ENCODE measurements at regions not wholly inside any gene's neighbourhood (a gene's known extent, or its start where the extent isn't known, plus 50 kb on each side); places are given as distances from the start of the nearest gene placed in this dataset.

DNA sequence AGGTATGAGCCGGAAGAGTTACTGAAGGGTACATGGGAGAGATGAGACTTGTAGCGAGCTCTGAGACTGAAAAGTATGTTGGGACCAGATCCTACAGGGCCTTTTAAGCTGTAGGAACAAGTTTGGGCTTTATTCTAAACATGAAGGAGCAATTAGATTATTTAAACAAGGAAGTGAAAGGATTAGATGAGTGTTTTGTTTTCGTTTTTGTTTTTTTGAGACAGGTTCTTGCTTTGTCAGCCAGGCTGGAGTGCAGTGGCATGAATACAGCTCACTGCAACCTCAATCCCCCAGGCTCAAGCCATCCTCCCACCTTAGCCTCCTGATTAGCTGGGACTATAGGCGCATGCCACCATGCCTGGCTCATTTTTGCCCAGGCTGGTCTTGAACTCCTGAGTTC is 110.7 kb downstream of the C1D start:
- H3K36me3 ChIP-seq (ENCODE audit: control insufficient read depth in 2 of 2, extremely low read depth in 1 of 2, insufficient read depth in 2 of 2, low read length in 2 of 2), result no peaks in the 10 kb centered on the region

More for the DNA sequence above, 110.7 kb downstream of the C1D start:
- BruUV-seq (replicated peaks), result no TSS peak
- ChIA-PET POLR2A (no interaction called here), CTCF (interaction anchor here (1.5 to 2.3 kb wide), 2 partner anchors 33 to 106 kb away, joined by 3 to 6 read pairs; no protein-coding TSS in a partner anchor)
- H3K4me1 ChIP-seq (ENCODE audit: control insufficient read depth, extremely low read depth, insufficient read depth, low read length), result peaks cover 10% of the 10 kb centered on the region
- no peak for DNase-seq (ENCODE audit: low read depth, low spot score)
- no peak overlapping the region for H3K9ac ChIP-seq (replicated peaks; ENCODE audit: extremely low read depth, insufficient read depth, low read length)
- no peaks in the 10 kb centered on the region for H3K27me3 ChIP-seq (ENCODE audit: control insufficient read depth in 2 of 2, insufficient read depth in 2 of 2, low read length in 2 of 2)
- H2AFZ ChIP-seq (ENCODE audit: low read depth, low read length), result no peak overlapping the region
- no peaks in the 10 kb centered on the region for H4K20me1 ChIP-seq (replicated peaks; ENCODE audit: control insufficient read depth, extremely low read depth, insufficient read depth, low read length)
- intact Hi-C loops (cut with micrococcal nuclease), result no loop called here
- no peaks in the 10 kb centered on the region for H3K9me3 ChIP-seq (replicated peaks; ENCODE audit: control insufficient read depth, insufficient read depth, low read length)
- no peaks in the 10 kb centered on the region for H3K79me2 ChIP-seq (ENCODE audit: control insufficient read depth, insufficient read depth, low read length)
- dilution Hi-C loops (cut with MboI; ENCODE audit: extremely low pct_ligation_motif_present, low sequenced_read_pairs), result no loop called here
- H3K27ac ChIP-seq (ENCODE audit: insufficient read depth, low read depth, low read length), result no peak overlapping the region
- H3K9me1 ChIP-seq (replicated peaks; ENCODE audit: control insufficient read depth, extremely low read depth, insufficient read depth, low read length), result peaks cover 2% of the 10 kb centered on the region
- FAIRE-seq, result no peak
- no peak overlapping the region for H3K4me2 ChIP-seq (ENCODE audit: insufficient read depth, low read length)
- no peak for TF ChIP-seq JUN (IDR thresholded peaks at IDR 0.05; ENCODE audit: borderline replicate concordance, insufficient read depth, insufficient read length, low read depth)
- no peak for TF ChIP-seq POLR2AphosphoS5 (IDR thresholded peaks at IDR 0.05; ENCODE audit: insufficient read depth, low read depth, low read length)
- no peak for TF ChIP-seq POLR2A (IDR thresholded peaks at IDR 0.05; ENCODE audit: low read depth, low read length)
- no peak for TF ChIP-seq MYC (IDR thresholded peaks at IDR 0.05; ENCODE audit: low read depth, low read length)
- TF ChIP-seq, protein P1, sequence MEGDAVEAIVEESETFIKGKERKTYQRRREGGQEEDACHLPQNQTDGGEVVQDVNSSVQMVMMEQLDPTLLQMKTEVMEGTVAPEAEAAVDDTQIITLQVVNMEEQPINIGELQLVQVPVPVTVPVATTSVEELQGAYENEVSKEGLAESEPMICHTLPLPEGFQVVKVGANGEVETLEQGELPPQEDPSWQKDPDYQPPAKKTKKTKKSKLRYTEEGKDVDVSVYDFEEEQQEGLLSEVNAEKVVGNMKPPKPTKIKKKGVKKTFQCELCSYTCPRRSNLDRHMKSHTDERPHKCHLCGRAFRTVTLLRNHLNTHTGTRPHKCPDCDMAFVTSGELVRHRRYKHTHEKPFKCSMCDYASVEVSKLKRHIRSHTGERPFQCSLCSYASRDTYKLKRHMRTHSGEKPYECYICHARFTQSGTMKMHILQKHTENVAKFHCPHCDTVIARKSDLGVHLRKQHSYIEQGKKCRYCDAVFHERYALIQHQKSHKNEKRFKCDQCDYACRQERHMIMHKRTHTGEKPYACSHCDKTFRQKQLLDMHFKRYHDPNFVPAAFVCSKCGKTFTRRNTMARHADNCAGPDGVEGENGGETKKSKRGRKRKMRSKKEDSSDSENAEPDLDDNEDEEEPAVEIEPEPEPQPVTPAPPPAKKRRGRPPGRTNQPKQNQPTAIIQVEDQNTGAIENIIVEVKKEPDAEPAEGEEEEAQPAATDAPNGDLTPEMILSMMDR (IDR thresholded peaks at IDR 0.05; ENCODE audit: extremely low read depth in 1 of 2, insufficient read depth in 1 of 2, low read depth in 1 of 2, low read length in 2 of 2), result no peak
- no peak for TF ChIP-seq GATA2 (IDR thresholded peaks at IDR 0.05; ENCODE audit: insufficient read depth, insufficient read length, low read depth, low read length)
- TF ChIP-seq, protein P2, sequence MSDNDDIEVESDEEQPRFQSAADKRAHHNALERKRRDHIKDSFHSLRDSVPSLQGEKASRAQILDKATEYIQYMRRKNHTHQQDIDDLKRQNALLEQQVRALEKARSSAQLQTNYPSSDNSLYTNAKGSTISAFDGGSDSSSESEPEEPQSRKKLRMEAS (IDR thresholded peaks at IDR 0.05; ENCODE audit: insufficient read depth, insufficient read length), result no peak
- no peak for TF ChIP-seq EZH2 (IDR thresholded peaks at IDR 0.05; ENCODE audit: borderline replicate concordance, low read depth, low read length, severe bottlenecking)
- TF ChIP-seq FOS (IDR thresholded peaks at IDR 0.05; ENCODE audit: borderline replicate concordance, insufficient read depth, low read length), result no peak
- no peak overlapping the region for H3K4me3 ChIP-seq (replicated peaks in 1 of 3; ENCODE audit: insufficient read depth in 1 of 3, low read depth in 1 of 3, low read length in 3 of 3)
